Liver (tissue), 3 donors: ENCODE measurements at regions not wholly inside any gene's neighbourhood (a gene's known extent, or its start where the extent isn't known, plus 50 kb on each side); places are given as distances from the start of the nearest gene placed in this dataset.

ENCODE experiments used
- CTCF ChIP-seq: fragments of 150-350 bp; IDR thresholded peaks from 2 replicates; pipeline ENCODE4 v1.5.1; 2017; ENCODE audit warnings: improper control_type of control experiment, low read depth, low read length; ENCODE audit not compliant: missing input control
- GABPA ChIP-seq, 2 donors: IDR thresholded peaks in 1 of 2; conservative IDR thresholded peaks in 1 of 2; 2 replicates each; pipeline ENCODE4 v1.6.1; 2016; ENCODE audit warnings: antibody characterized with exemption in 2 of 2, mild to moderate bottlenecking in 1 of 2, moderate library complexity in 1 of 2
- MAX ChIP-seq: IDR thresholded peaks from 2 replicates; pipeline ENCODE4 v1.6.1; 2016; ENCODE audit warnings: antibody characterized with exemption
- RAD21 ChIP-seq, 2 donors: IDR thresholded peaks; 2 replicates each; pipeline ENCODE4 v1.6.1; 2016; ENCODE audit warnings: antibody characterized with exemption in 2 of 2, mild to moderate bottlenecking in 2 of 2
- donor health status: healthy.
- donor health status: healthy.

- TF ChIP-seq CTCF (no peak), GABPA (IDR thresholded peaks at IDR 0.05 in 1 of 2, conservative IDR thresholded peaks at IDR 0.05 in 1 of 2) (no peak), MAX (no peak), RAD21 (IDR thresholded peaks at IDR 0.05) (no peak)
Observed at GRCh38 chr6:139721954-139722353, 347.5 kb upstream of the CITED2 start.
